DOHH2 (cell line): ENCODE measurements at regions not wholly inside any gene's neighbourhood (a gene's known extent, or its start where the extent isn't known, plus 50 kb on each side); places are given as distances from the start of the nearest gene placed in this dataset.

ENCODE experiments used
- EZH2phosphoT487 ChIP-seq: fragments of 200-600 bp; sonication (generic); IDR thresholded peaks from 2 replicates; pipeline ENCODE4 v1.6.1; 2017; ENCODE audit warnings: borderline replicate concordance, mild to moderate bottlenecking, antibody characterized with exemption, low read length, moderate library complexity, mixed read lengths
- TF ChIP-seq, protein P1 (sequence below): fragments of 200-600 bp; sonication (generic); IDR thresholded peaks from one replicate; pipeline ENCODE4 v1.5.1; 2014; ENCODE audit warnings: antibody characterized with exemption, mild to moderate bottlenecking, low read depth, low read length; ENCODE audit not compliant: poor library complexity, severe bottlenecking

DNA sequence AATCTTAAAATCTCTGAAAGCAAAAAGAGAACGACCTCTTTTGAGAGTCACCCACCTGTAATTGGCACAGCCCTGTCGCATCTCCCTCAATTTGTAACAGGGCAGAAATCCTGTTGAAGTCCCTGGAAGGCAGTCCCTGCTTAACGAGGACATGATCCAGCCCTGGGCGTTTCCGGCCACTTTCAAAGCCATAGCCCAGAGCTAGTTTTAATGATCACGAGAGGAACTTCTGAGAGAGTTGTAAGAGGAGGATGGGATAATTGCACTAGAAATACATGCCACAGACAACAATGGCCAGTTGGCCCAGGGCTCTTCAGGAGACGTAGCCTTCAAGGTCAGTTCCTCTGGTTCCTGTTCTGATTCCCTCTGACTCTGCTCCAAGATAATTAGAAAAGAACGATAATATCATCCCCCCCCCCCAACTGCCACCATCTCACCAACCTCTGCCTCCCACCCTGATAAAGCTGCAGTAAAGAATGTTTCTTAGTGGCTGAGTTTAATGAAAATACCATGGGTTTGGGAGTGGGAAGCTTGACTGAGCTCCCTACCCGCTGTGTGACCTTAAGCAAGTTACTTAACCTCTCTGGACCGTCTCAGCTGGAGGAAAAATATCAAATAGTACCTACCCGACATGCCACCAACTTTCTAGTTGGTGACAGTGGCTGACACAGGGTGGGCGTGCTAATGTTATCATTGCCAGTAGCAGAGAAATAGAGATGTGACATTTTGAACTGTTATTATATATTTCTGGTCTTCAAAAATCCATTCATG, 140.0 kb downstream of the OMA1 start:
- TF ChIP-seq, protein P1, sequence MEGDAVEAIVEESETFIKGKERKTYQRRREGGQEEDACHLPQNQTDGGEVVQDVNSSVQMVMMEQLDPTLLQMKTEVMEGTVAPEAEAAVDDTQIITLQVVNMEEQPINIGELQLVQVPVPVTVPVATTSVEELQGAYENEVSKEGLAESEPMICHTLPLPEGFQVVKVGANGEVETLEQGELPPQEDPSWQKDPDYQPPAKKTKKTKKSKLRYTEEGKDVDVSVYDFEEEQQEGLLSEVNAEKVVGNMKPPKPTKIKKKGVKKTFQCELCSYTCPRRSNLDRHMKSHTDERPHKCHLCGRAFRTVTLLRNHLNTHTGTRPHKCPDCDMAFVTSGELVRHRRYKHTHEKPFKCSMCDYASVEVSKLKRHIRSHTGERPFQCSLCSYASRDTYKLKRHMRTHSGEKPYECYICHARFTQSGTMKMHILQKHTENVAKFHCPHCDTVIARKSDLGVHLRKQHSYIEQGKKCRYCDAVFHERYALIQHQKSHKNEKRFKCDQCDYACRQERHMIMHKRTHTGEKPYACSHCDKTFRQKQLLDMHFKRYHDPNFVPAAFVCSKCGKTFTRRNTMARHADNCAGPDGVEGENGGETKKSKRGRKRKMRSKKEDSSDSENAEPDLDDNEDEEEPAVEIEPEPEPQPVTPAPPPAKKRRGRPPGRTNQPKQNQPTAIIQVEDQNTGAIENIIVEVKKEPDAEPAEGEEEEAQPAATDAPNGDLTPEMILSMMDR: no peak
- TF ChIP-seq EZH2phosphoT487: no peak
